B cell (primary cell): ENCODE measurements at regions not wholly inside any gene's neighbourhood (a gene's known extent, or its start where the extent isn't known, plus 50 kb on each side); places are given as distances from the start of the nearest gene placed in this dataset.

ENCODE experiments used
- CTCF ChIP-seq: fragments of 200-600 bp; IDR thresholded peaks from one replicate; pipeline ENCODE4 v1.8.0; 2022; ENCODE audit warnings: antibody characterized with exemption, mild to moderate bottlenecking
- EZH2 ChIP-seq: IDR thresholded peaks from 2 replicates; pipeline ENCODE4 v1.6.1; 2012; ENCODE audit warnings: borderline replicate concordance, low read depth, mild to moderate bottlenecking, moderate library complexity, low read length; ENCODE audit not compliant: insufficient read depth, poor library complexity, severe bottlenecking

DNA sequence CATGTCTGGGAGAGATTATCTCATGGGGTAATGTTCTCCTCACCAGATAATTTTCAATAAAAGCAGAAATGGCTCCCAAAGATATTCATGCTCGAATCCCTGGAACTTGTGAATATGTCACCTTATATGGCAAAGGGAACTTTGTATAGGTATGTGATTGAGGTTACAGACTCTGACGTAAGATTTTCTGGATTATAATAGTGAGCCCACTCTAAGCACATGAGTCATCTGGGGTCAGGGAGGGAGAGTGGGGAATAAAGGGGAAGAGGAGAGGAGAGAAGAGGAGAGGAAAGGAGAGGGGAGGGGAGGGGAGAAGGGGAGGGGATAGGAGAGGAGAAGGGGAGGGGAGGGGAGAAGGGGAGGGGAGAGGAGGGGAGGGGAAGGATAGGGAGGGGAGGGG lies 1193.9 kb downstream of the PLA2G4A start:
- TF ChIP-seq CTCF (no peak), EZH2 (no peak)
